ENCODE measurements at regions not wholly inside any gene's neighbourhood (a gene's known extent, or its start where the extent isn't known, plus 50 kb on each side); places are given as distances from the start of the nearest gene placed in this dataset.

DNA sequence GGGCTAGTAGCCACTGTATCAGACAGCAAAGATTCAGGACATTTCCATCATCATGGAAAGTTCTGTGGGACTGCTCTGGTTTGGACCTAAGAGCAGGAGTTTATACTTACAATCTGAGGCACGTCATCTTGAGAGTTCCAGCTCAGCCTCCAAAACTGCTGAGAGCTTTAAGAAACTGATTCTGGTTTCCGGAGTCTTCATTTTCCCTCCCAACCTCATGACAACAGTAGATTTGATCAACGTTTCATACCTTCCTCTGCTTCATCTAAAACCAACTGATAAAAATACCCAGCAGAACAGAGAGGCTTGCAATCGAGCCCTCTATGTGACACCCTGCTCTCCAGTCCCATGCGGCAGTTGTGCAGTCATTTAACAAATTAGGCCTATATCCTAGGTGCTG is 64.3 kb upstream of the EPB41L1 start:
- Histone ChIP-seq H3K9me3 (no peaks in the 10 kb centered on the region), H3K4me3 (no peak overlapping the region), H3K36me3 (no peaks in the 10 kb centered on the region), H3K4me1 (peaks cover 0 to 28% (median 19%) of the 10 kb centered on the region in 4 donors), H3K27me3 (no peaks in the 10 kb centered on the region), H3K27ac (no peak overlapping the region)
- TF ChIP-seq, protein P1, sequence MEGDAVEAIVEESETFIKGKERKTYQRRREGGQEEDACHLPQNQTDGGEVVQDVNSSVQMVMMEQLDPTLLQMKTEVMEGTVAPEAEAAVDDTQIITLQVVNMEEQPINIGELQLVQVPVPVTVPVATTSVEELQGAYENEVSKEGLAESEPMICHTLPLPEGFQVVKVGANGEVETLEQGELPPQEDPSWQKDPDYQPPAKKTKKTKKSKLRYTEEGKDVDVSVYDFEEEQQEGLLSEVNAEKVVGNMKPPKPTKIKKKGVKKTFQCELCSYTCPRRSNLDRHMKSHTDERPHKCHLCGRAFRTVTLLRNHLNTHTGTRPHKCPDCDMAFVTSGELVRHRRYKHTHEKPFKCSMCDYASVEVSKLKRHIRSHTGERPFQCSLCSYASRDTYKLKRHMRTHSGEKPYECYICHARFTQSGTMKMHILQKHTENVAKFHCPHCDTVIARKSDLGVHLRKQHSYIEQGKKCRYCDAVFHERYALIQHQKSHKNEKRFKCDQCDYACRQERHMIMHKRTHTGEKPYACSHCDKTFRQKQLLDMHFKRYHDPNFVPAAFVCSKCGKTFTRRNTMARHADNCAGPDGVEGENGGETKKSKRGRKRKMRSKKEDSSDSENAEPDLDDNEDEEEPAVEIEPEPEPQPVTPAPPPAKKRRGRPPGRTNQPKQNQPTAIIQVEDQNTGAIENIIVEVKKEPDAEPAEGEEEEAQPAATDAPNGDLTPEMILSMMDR (IDR thresholded peaks at IDR 0.05): no peak
- no peak for DNase-seq
- intact Hi-C loops (cut with DNase I; ENCODE audit: low total_unique reads): no loop called here

DNA sequence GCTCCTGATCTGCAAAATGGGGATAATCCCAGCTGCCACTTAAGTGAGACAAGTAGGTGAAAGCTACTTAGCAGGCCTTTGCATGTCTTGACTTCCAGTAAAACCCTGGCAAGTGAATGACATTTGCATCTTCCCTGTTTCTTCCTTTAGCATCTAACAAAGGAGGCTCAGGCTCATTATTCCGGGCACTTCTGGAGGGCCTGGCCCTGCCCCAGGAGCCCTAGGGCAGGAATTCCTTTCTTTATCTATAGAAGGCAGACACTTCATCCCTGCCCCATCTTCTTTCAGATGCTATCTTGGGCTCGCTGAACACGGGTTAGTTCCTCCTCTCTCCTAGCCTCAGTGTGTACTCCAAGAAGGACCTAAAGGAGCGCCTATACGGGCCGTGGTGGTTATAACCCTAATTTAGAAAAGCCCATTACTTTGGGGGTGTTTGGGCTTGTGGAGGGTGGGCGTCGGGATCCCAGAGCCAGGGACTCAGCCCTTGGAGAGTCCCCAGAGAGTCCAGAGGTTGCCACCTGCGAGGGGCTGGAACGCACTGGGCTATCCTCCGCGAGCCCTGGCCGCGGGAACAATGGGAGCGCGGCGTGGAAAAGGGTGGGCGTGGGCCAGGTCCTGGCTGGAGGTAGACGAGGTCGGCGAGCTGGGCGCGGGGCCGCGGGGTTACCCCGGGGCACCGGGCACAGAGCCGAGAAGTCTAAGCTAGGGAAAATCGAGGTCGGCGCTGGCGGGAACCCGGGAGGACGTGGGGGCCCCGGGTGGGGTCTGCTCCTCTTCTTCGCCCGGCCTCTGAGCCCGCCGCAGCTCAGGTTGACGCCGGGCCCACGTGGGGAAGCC is 62.8 kb upstream of the EPB41L1 start:
- Histone ChIP-seq H3K27ac (peak overlapping the region in 1 of 2 donors; percentile 76), H3K4me1 (peaks cover 0 to 28% (median 22%) of the 10 kb centered on the region in 4 donors)
- TF ChIP-seq, protein P1 (IDR thresholded peaks at IDR 0.05): no peak

GRCh38 chr20:36092398-36093024 is 62.0 kb upstream of the EPB41L1 start:
- intact Hi-C loops (cut with DNase I; ENCODE audit: low total_unique reads): no loop called here
- H3K4me1 ChIP-seq: peaks cover 0 to 31% (median 29%) of the 10 kb centered on the region in 4 donors

More for the DNA sequence above, 62.8 kb upstream of the EPB41L1 start:
- intact Hi-C loops (cut with DNase I; ENCODE audit: low total_unique reads): no loop called here
- no peaks in the 10 kb centered on the region for H3K36me3 ChIP-seq
- peak overlapping the region; percentile 55 to 94 for H3K4me3 ChIP-seq
- no peaks in the 10 kb centered on the region for H3K27me3 ChIP-seq
- no peak for DNase-seq
- H3K9me3 ChIP-seq: no peaks in the 10 kb centered on the region

DNA sequence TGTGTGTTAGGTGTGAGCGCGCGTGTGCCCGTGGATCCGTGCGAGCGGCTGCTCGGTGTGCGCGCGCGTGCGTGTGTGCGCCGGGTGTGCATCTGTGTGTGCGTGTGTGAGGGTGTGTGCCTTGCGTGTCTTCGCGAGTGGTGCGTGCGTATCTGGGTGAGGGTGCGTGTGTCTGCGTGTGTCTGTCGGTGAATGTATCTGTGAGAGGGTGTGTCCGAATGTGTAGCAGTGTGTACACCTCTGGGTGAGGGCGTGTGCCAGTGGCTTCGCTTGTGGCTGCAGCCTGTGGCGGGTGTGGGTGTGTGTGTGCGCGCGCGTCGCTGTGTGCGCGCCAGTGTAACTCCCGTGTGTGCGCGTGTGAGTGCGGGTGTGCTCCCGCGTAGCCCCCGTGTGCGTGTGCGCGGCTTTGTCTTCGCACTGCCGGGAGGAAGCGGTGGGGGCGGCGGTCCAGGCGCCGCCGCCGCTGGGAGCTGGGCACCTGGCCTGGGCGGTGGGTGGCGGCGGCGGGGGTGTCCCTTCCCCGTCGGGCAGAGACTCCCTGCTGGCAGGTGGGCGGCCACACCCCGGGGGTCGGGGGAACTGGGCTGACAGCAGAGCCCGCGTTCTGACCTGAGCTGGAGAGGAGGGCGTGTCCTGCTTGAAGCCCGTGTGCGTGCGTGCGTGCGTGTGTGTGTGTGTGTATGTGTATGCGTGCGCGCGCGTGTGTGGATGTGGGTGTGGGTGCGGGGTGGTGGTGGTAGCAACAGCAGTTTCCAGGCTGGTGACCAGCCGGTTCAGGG is 61.3 kb upstream of the EPB41L1 start:
- peak; percentile 71 to 77 for DNase-seq
- intact Hi-C loops (cut with DNase I; ENCODE audit: low total_unique reads): no loop called here
- Histone ChIP-seq H3K9me3 (no peaks in the 10 kb centered on the region), H3K27me3 (no peaks in the 10 kb centered on the region), H3K27ac (peak overlapping the region; percentile 62 to 76), H3K36me3 (no peaks in the 10 kb centered on the region), H3K4me1 (peaks cover 0 to 38% (median 36%) of the 10 kb centered on the region in 4 donors), H3K4me3 (peak overlapping the region; percentile 55 to 94)
- TF ChIP-seq, protein P1 (IDR thresholded peaks at IDR 0.05): no peak

More at GRCh38 chr20:36092398-36093024, 62.0 kb upstream of the EPB41L1 start:
- no peaks in the 10 kb centered on the region for H3K27me3 ChIP-seq
- no peak for DNase-seq
- peak overlapping the region; percentile 55 to 94 for H3K4me3 ChIP-seq
- peak overlapping the region; percentile 62 to 76 for H3K27ac ChIP-seq
- H3K36me3 ChIP-seq: no peaks in the 10 kb centered on the region
- no peaks in the 10 kb centered on the region for H3K9me3 ChIP-seq
- TF ChIP-seq, protein P1 (IDR thresholded peaks at IDR 0.05): no peak

DNA sequence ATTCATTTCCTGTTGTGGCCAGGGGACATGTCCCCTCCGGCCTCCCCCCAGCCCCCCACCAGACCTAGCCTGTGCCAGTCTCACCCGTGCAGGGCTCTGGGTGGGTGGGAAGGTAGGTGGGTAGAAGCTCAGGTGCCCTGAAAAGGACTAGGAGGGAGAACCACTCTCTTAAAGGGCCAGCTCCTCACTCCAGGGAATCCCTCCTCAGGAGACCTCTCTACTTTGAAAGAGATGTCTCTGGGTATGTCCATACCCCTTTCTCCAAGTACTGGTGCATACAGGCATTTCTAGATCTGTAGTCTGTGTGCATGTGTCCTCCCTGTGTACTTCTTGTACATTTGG is 60.8 kb upstream of the EPB41L1 start:
- H3K36me3 ChIP-seq: no peaks in the 10 kb centered on the region
- TF ChIP-seq, protein P1 (IDR thresholded peaks at IDR 0.05): no peak
- intact Hi-C loops (cut with DNase I; ENCODE audit: low total_unique reads): no loop called here
- peak overlapping the region; percentile 55 to 94 for H3K4me3 ChIP-seq
- DNase-seq: no peak
- H3K27me3 ChIP-seq: no peaks in the 10 kb centered on the region
- H3K4me1 ChIP-seq: peaks cover 0 to 43% (median 42%) of the 10 kb centered on the region in 4 donors
- no peaks in the 10 kb centered on the region for H3K9me3 ChIP-seq
- H3K27ac ChIP-seq: peak overlapping the region; percentile 62 to 76

Measured in tibial artery (tissue), 4 donors.